Mesothelial cell of epicardium (in vitro differentiated cells): ENCODE measurements at regions not wholly inside any gene's neighbourhood (a gene's known extent, or its start where the extent isn't known, plus 50 kb on each side); places are given as distances from the start of the nearest gene placed in this dataset.

ENCODE experiments used
- DNase-seq, 2 experiments: peaks; one replicate each; pipeline ENCODE4 v3.0.0; 2021; ENCODE audit warnings: low spot score in 2 of 2; ENCODE audit not compliant: unreplicated experiment in 2 of 2
- H3K27ac Mint-ChIP-seq: 2 replicates; pipeline ENCODE4 v1.8.0; 2021; ENCODE audit warnings: mixed read lengths
- H3K27me3 Mint-ChIP-seq: 2 replicates; pipeline ENCODE4 v1.8.0; 2021; ENCODE audit warnings: low read depth, mixed read lengths
- H3K36me3 Mint-ChIP-seq: 2 replicates; pipeline ENCODE4 v1.8.0; 2021; ENCODE audit warnings: mixed read lengths
- H3K4me1 Mint-ChIP-seq: 2 replicates; pipeline ENCODE4 v1.8.0; 2021; ENCODE audit warnings: mixed read lengths
- H3K4me3 Mint-ChIP-seq: 2 replicates; pipeline ENCODE4 v1.8.0; 2021; ENCODE audit warnings: mild to moderate bottlenecking, moderate library complexity, mixed read lengths
- H3K9me3 Mint-ChIP-seq: 2 replicates; pipeline ENCODE4 v1.8.0; 2021; ENCODE audit warnings: mixed read lengths
- CTCF ChIP-seq: fragments of 200-600 bp; sonication (generic); IDR thresholded peaks from one replicate; pipeline ENCODE4 v1.5.0; 2021; ENCODE audit warnings: antibody characterized with exemption; ENCODE audit not compliant: unreplicated experiment

- no peak for TF ChIP-seq CTCF
- H3K27ac Mint-ChIP-seq = no peak overlapping the region
- peaks cover under 1% of the 10 kb centered on the region for H3K36me3 Mint-ChIP-seq
- H3K9me3 Mint-ChIP-seq = peaks cover 2% of the 10 kb centered on the region
- no peak for DNase-seq
- H3K4me3 Mint-ChIP-seq = no peak overlapping the region
- H3K27me3 Mint-ChIP-seq = no peaks in the 10 kb centered on the region
- H3K4me1 Mint-ChIP-seq = peaks cover 24% of the 10 kb centered on the region
Measured at GRCh38 chr5:68533051-68533450, 317.5 kb downstream of the PIK3R1 start.

GRCh38 chr5:68533571-68534084, 318.1 kb downstream of the PIK3R1 start:
- no peak for TF ChIP-seq CTCF
- no peaks in the 10 kb centered on the region for H3K27me3 Mint-ChIP-seq
- no peak overlapping the region for H3K27ac Mint-ChIP-seq
- H3K36me3 Mint-ChIP-seq = no peaks in the 10 kb centered on the region
- peaks cover 24% of the 10 kb centered on the region for H3K4me1 Mint-ChIP-seq
- no peaks in the 10 kb centered on the region for H3K9me3 Mint-ChIP-seq
- no peak for DNase-seq
- no peak overlapping the region for H3K4me3 Mint-ChIP-seq

- DNase-seq = no peak
- Mint-ChIP-seq H3K27ac (peak overlapping the region; percentile 40), H3K4me1 (peaks cover 24% of the 10 kb centered on the region), H3K4me3 (no peak overlapping the region), H3K9me3 (no peaks in the 10 kb centered on the region), H3K36me3 (no peaks in the 10 kb centered on the region), H3K27me3 (no peaks in the 10 kb centered on the region)
- TF ChIP-seq CTCF = no peak
Measured at GRCh38 chr5:68534131-68534940, 318.8 kb downstream of the PIK3R1 start.

DNA sequence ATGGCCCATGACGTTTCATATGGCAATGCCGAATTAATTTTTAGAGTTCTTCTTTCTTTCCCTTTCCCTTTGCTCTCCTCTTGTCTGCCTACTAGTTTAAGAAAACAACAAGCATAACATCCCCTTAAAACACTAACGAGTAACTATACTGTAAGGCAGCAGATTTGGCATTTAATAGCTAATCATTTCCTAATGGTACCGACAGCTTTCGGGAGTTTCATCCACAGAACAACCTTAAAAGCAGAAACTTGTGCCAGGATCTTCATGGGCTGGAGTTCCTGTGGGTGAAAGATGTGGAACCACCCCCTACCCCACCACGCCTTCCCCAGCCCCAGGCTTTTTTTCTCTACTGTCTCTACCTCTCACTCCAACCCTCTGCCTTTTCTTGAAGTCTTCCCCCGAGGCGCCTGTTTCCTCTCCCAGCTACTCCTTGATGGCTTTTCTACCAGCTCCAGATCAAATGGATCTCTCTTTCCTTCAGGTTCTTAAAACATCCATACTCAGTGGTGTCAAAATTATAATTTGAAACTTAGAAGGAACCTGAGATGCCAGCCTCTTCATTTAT, 319.5 kb downstream of the PIK3R1 start:
- Mint-ChIP-seq H3K9me3 (no peaks in the 10 kb centered on the region), H3K27ac (no peak overlapping the region), H3K36me3 (no peaks in the 10 kb centered on the region), H3K4me1 (peaks cover 24% of the 10 kb centered on the region), H3K4me3 (no peak overlapping the region), H3K27me3 (peaks cover 2% of the 10 kb centered on the region)
- no peak for TF ChIP-seq CTCF
- no peak for DNase-seq

DNA sequence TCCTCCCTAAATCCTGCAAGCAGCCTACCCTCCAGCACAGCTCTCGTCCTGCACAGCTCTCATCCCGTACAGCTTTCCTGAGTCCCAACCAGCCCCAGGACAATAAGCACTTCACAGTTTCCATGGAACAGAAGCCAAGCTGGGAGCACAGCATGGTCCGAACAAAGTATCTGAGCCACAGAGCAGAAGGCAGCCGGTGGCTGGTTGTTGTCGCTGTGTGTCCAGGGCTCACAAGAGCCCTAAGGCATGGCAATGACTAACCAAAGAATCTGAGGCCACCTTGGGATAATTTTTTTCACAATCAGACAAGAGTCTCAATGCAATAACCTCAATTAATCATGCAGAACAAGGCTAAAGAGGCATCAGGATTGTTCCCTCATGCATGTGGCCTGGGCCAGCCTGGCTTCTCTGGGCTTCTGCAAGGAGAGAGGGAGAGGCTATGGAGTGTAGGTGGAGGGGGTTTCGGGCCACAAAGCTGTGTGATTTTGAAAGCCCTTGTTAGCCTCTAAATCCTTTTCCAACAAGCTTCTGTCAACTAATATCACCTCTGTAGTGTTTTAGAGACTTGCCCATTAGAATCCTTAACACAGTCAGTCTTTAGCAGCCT, 323.4 kb downstream of the PIK3R1 start:
- no peak overlapping the region for H3K27ac Mint-ChIP-seq
- H3K36me3 Mint-ChIP-seq = no peaks in the 10 kb centered on the region
- no peaks in the 10 kb centered on the region for H3K9me3 Mint-ChIP-seq
- peaks cover 2% of the 10 kb centered on the region for H3K27me3 Mint-ChIP-seq
- H3K4me1 Mint-ChIP-seq = peaks cover 26% of the 10 kb centered on the region
- DNase-seq = no peak
- H3K4me3 Mint-ChIP-seq = no peak overlapping the region
- no peak for TF ChIP-seq CTCF
